NCI-H2081 treated with DMSO at 0.1 percent for 48 hours (cell line): ENCODE measurements at regions not wholly inside any gene's neighbourhood (a gene's known extent, or its start where the extent isn't known, plus 50 kb on each side); places are given as distances from the start of the nearest gene placed in this dataset.

Source experiments
- DNase-seq: peaks from one replicate; lab custom pipeline; 2025; lab: John Stamatoyannopoulos, UW

DNA sequence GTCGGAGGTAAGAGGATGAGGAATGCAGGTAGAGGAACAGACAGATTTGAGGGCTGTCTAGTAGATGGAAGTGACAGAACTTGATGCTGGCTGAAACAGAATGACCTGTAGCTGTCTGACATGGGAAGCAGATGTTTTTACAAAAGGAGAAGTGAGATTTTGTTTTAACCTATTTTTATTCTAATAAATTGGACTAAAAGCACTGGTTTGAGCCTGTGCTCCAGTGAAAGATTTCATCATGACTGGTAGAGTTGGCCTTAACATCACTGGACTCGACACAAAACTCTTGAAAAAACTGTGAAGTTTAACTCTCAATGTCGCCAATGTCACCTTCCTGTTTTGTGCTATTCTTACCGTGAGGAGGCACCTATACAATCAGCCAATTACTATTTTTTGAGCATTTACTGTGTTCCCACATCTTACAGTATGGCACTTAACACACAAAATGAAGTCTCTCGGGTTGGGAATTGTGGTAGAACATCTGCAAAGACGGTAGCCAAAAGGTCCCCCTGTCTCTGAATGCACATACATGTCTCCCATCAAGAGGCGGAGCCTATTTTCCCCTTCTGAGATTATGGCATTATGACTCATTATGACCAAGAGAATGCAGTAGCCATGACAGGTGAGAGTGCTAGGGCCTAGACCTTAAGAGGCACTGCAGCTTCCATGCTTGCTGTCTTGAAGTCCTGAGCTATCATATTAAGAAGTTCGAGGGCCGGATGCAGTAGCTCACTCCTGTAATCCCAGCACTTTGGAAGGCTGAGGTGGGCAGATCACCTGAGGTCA lies 93.2 kb downstream of the FOXF2 start:
- no peak for DNase-seq

DNA sequence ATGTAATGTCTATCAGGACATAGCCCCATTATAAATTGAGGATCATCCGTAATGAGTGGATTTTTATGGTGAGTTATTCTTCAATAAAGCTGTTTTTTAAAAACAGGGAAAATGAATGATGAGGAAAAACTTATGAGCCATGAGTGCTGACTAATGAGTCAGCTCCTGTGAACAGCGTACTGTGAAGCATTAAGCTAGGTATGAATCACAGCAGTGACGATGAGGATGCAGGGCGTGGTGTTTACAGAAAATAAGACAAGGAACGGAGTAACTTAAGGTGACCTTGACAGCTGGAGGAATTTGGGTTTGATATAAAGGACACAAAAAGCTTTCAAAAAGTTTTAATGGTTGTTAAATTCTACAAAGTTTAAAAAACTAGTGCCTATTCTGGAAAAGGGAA lies 96.3 kb downstream of the FOXF2 start:
- DNase-seq, result no peak

DNA sequence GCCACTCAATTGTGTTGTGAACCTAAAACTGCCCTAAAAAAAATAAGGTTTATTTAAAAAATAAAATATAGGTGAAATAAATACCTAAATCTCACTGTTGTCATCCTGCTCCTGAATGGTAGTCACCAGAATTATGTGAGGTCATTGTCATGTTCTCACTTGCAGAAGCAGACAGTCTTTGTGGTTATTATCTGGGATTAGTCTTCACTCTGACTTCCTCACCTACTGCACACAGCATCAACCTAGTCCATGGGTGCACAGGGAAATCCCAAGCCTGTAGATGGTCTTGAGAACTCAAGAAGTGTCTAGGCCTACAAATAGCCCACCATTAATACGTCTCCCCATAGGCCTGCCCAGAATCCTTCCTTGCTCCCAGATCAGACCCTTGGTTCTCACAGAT lies 97.0 kb downstream of the FOXF2 start:
- DNase-seq, result no peak

DNA sequence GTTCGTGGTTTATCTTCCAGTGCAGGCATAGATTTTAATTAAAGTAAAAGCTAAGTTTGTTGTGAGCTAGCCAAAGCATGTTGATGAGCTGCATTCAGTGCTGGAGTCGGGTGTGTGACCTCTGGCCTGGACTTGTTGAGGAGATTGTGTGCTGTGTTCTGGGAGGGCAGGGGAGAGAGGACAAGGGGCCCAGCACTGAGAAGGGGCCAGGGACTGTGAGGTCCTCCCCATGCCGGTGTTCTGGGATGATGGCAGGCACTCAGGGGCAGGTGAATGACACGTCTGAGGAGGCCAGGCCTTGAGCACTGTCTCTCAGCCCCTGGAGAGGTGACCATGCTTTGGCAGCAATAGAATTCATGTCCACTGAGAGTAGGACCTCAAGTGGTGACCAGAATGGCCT lies 97.9 kb downstream of the FOXF2 start:
- no peak for DNase-seq

DNA sequence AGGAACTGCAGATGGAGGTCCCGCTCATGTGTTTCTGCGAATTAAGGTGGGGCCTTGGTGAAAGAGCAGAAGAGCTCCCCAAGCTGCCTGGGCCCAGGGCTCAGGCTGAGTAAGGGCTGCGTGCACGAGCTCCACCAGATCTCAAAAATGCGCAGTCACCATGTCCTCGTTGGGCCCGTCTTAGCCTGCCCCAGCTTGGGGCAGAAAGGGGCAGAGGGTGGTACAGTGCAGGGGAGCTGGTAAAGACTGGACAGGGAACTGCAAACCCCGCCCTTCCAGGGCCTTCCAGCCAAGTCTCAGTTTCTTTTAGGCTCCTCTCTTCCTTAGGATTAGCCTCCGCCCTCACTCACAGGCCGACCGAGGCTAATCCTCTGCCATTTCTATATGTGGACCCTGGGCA lies 101.6 kb downstream of the FOXF2 start:
- no peak for DNase-seq

DNA sequence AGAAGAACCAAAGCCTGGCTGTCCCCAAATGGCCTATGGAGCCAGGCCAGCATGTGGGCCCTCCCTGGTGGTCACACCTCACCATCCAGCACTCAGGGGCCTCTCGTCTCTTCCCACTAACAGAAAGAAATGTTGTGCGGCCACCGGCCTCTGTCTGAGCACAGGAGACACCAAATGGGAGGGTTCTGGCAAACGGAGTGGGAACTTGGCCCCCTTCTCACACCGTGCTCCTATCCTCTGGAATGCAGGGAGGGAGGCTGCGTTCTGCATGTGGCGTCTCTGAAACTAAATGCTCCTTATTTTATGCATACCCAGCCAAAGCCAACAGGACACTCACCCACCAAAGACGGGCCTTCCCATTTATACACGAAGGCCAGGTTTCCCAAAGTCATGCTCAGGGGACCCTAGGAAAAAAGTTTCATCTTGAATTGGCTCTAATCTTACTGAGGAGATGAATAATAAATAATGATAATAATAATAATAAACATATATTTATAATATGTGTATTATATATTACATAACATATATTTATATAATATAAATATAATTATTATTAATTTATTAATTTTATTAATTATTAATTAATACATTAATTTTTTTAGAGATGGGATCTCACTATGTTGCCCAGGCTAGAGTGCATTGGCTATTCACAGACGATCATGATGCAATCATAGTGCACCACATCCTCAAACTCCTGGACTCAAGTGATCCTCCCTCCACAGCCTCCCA lies 102.4 kb downstream of the FOXF2 start:
- no peak for DNase-seq

DNA sequence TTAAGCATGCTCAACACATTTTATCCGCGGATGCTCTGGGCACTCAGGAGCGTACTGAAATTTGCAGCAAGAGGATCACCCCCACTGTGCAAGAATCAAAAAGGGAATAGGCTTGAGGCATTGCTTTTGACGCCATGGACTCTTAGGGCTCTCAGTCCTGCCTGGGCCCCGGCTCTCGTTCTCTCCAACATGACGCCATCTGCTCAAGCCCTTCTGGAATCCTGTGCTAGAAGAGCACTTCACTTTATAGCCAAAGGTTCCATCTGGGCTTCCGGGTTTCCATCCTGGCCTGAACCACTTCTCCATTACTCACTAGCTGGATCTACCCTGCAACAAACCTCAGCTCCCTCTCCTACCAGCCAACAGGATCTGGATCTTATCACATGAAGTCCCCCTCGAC lies 105.3 kb downstream of the FOXF2 start:
- no peak for DNase-seq

DNA sequence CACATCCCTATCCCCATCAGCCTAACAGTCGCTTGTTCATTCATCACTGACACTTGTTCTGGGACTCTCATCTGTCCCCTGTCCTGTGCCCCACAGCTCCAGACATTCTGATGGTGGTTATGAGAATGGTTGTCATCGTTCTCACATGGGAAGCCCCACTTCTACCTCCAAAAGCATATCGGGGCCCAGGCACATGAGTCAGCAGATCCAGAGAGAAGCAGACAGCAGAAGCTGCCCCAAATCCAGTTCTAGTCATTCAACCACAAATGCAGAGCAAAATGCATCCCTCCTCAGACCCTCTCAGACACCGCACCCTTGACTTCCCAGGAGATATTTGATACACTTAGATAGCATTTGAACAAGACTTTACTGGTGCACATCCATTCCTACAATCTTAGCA lies 106.0 kb downstream of the FOXF2 start:
- no peak for DNase-seq

DNA sequence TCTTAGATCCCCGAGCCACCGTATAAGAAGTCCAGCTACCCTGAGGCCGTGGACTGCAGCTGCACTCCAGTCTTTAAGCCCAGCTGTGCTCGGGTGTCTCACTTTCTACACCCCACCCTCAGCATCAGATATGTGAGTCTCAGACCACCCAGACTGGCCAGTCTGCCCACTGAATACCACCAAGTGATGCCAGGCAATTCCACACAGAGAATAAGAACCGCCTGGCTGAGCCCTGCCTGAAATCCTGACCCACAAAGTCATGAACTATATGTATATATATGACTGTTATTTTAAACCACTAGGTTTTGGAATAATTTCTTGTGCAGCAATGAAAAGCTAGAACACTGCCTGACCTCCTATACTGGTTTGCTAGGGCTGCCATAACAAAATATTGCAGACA lies 106.7 kb downstream of the FOXF2 start:
- no peak for DNase-seq

DNA sequence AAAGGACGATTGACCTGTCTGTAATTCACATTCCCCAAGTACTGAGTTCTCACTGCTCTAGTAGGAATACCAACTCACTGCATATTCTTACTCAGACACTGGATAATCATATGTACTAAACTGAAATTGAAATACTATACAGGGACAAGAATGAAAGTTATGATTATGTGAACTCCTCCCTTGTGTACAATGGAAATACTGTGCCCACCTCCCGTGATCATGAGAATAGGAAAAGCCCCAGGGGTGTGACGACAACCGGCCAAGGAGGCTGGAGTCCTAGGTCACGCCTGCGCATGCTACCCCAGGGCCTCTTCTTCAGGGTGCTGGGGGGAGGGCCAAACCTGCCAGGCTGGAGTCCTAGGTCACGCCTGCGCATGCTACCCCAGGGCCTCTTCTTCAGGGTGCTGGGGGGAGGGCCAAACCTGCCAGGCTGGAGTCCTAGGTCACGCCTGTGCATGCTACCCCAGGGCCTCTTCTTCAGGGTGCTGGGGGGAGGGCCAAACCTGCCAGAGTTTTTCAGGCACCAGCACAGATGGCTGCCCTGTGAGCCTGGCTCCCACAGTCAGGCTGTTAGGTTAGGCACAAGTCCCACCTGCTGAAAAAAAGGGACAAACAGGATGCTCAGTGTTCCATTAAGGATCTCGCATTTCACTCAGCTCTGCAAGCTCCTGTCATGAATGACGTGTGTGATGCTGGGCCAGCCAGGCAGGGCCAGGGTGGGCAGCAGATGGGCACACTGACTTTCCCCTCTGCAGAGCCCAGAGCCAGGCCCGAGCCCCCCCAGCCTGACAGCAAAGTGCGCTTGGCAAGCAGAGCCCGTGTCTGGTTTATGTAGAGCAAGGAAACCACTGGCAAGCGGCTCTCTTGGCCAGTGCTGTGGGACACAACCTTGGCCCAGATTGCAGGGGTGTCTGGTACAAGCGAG lies 107.7 kb downstream of the FOXF2 start:
- DNase-seq, result peak; percentile 9

DNA sequence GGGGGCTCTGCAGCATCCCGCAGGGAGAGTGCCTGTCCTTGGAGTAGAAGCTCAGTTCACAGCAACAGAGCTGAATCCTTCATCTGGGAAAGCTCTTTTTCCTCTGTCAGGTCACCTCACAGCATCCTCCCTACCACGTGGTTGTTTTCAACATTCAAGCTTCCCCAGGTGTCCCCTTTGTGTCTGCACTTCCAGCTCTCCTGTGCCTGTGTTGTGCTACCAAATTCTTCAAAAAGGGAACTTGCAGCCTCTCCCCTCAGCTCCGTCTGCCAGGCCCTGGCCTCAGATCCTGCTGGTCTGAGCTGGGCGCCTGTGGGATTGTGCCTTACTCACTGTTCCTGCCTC lies 108.4 kb downstream of the FOXF2 start:
- DNase-seq, result no peak

DNA sequence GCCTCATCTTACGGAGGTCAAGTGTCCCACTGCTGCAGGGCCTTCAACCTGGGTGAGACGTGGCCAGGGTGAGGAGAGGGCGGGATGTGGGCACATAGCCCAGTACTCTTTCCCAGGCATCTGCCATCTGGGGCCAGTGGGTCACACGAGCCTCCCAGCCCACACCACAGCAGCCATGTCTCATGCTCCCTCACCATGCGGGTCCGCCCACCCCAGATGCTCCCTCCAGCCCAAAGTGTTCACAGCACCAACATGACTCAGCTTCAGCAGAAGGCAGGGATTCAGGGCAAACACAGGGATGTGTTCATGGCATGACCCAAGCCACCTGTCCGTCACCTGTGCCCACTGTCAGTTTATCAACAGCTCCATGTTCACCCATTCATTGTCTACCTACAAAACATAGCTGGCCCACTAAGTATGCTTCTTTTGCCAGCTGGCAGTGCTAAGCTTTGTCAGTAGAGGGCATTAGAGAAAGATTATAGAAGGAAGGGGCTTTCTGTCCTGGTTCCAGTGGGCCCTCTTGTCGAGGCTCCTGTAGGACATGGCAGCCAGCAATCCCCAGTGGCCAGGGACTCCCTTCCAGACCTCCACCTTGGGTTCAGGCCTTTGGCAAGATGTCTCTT lies 109.2 kb downstream of the FOXF2 start:
- no peak for DNase-seq

DNA sequence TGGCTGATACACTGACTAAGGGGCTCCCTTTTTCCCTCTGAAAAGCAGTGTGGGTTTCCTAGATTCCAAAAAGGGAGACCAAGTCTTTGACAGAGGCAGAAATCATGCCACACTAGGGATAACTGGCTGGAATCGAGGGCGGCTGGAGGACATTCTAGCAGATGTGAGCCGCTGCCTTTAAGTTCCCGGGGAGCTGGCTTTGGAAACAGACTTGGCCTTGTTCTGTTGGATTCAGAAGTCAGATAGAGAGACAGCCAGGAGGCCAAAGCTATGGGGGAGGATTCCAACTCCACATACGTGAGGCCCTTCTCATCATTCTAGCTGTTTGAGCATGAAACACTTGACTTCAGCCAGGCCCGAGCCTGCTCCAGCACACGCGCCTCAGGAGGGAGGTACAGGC lies 109.9 kb upstream of the FOXC1 start:
- DNase-seq, result no peak

DNA sequence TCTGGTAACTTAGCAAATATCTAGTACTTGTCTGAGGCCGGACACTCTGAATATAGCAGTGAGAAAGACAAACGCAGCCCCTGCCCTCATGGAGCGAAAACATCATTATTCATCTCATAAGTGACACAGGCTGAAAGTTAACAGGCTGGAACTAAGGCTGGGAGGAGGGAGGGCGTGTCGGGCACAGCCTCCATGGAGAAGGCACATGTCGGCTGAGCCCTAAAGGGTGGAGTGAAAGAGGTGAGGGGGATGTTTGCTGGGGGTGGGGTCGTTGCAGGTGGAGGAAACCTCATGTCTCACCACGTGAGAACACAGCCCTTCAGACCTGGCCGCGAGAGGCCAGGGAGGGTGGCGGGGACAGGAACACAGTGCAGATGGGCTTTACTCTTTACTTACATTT lies 108.8 kb upstream of the FOXC1 start:
- DNase-seq, result no peak

DNA sequence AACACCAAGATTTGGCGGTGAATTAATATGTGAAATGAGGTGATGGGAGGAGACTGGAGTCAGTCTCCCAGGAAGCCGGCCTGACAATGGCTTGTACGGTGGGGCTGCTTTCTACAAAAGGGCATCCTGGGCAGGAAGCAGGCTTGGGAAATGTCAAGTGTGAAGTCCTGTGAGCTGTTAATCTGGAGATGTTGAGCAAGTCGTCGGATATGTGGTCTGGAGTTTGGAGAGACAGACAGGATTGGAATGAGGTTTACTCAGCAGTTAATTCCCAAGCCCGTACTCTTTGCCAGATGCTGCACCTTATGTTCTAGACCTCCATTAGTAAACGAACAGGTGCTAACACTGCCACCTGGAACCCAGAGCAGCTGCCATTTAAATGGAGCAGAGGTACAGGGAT lies 107.7 kb upstream of the FOXC1 start:
- no peak for DNase-seq

DNA sequence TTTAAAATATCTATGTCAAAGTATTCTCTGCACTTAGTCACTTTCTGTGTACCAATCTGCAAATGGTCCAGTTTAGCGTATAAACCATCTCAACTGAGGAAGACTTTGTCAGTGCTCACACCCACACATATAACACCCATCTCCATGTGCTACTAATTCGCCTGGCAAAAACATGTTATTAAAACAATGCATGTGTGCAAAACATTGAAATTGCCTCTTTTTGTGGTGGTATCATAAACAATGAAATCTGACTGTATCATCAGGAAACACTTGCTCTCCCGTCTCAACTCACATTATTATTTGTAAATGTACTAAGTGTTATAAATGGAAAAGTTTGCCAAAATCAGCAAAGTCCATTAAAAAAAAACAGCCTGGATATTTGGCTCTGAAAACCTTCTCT lies 105.9 kb upstream of the FOXC1 start:
- no peak for DNase-seq

DNA sequence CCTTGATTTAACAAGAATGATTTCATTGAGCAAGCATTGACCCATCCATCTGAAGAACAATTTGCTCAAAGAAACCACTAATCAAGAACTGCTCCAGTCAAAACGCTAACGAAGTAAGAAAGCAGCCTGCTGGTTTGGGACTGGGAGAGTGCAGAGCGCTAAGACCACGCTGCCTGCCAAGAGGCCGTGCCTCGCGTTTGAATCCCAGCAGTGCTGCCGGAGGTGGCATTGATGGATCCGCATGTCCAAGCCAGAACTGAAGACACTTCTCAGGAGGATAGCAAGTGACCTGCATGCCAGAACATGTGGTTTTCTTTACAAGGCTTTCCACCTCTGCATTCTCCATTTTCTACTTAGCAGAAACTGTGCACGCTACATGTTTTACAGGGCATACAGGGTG lies 105.2 kb upstream of the FOXC1 start:
- DNase-seq, result no peak

DNA sequence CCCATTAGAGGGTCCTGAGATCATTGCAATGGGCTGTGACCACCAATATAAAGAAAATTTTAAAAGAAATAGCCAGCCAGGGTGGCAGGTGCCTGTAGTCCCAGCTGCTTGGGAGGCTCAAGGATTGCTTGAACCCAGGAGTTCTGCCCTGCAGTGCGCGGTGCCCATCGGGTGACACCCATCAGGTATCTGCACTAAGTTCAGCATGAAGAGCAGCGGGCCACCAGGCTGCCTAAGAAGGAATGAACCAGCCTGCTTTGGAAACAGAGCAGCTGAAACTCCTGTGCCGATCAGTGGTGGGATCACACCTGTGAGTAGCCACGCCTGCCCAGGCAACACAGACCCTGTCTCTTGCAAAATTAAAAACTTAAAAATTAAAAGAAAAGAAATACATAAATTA lies 102.5 kb upstream of the FOXC1 start:
- DNase-seq, result no peak

DNA sequence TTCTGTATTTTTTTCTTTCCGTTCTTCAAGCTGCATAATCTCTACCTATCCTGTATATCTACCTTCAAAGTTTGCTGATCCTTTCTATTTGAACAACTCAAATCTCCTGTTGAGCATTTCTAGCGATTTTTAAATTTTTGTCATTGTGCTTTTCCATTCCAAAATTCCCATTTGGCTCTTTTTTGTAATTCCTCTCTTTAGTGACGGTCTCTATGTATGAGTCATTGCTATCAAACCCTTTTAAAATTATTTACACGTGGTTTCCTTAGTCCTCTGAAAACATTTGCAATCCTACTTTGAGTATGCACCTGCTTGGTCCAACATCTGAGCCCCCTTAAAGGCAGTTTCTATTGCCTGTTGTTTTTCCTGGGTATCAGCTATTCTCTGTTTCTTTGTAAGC lies 100.5 kb upstream of the FOXC1 start:
- DNase-seq, result no peak

DNA sequence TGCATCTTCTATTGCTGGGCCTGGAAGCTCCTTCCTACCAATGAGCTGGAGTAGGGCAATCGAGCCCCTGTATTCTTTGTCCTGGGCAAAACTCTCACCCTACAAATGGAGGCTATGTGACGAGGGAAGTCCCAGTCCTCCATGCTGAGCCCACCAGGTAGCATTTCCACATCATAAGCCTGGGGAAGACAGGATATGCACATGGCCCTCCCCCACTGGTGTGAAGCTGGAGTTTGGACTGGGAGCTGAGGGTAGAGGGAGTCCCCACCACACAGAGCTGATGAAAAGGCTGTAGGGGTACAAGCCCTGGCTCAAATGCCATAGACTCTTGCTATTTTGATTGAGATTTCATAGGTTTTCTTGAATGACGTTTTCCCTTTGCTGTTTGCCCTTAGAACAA lies 99.5 kb upstream of the FOXC1 start:
- DNase-seq, result no peak

DNA sequence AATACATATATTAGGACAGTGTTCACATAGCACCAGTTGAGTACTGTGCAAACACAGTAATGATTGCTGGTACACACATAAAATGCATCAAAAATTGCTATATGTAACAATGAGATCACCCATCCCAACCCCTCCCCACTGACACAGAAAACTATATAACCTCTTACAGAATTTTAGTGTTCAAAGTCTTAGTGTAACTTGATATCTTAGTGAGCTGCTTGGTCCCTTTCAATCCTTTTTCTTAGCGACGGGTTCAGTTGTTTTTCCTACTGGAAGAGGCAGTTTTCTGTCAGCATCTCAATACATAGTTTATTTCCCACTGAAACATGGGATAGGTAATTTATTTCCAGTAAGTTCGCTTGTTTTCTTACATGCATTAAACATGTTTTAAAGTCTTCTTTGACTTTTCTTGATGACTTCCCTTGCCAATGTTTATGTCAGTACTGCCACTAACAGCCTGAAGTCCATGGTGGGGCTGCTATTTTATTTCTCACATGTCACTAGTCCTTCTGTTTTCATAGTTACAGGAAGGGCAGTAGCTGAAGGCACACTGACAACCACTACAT lies 96.4 kb upstream of the FOXC1 start:
- no peak for DNase-seq

DNA sequence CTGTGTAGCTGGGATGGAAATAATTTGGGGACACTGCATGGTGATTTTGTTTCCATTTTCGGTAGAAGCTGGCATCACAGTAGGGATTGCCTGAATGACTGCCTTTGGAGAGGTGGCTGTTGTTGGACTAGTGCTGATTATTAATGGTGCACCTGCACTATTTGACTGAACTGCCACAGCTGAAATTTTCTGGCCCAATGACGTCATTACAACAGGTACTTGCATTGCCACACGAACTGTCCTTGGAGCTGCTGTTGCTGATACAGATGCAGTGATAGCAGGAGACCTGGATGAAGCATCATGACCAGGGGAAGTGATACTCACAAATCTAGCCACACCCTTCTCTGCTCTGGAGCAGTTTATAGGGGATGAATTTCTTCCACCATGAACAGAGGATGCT lies 95.6 kb upstream of the FOXC1 start:
- DNase-seq, result no peak
